NCI-H510A (cell line): ENCODE measurements at regions not wholly inside any gene's neighbourhood (a gene's known extent, or its start where the extent isn't known, plus 50 kb on each side); places are given as distances from the start of the nearest gene placed in this dataset.

Experiments
- DNase-seq: peaks from one replicate; lab custom pipeline; 2025; lab: John Stamatoyannopoulos, UW

DNA sequence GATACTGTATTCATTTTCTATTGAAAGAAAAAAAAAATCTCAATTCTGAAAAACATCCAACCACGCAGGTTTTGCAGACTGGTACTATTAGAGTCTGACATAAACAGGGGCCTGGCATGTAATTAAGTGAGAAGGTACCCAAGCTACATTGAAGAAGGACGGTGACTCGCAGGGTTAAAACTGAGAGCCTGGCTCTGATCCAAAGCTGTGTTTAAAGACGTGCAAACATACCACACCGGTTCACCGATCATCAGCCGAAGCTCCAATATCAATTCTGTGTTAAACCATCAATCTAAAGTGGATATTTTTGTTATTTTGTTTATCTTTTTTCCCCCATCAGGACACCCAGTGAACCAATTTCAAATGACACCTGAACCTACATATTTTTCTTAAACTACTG is 108.1 kb upstream of the DIO3 start:
- DNase-seq = no peak

DNA sequence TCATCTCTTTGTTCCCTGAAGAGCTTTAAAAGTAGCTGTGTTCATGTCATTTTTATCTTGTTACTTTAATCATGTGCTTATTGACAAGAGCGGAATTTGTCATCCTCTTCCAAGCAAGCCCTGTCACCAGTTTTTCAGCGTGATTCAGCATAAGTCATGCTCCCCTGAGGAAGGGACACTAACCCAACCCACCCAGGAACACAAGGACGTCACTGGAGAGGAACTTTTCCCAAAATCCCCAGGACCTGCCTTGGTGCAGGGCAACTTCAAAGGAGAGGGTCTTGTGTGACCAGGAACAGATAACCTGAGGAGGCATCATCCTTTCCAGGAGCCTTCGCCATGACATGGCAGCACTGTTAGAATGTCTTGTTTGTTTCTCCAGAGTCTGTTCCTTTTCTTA is 107.1 kb upstream of the DIO3 start:
- DNase-seq = no peak

DNA sequence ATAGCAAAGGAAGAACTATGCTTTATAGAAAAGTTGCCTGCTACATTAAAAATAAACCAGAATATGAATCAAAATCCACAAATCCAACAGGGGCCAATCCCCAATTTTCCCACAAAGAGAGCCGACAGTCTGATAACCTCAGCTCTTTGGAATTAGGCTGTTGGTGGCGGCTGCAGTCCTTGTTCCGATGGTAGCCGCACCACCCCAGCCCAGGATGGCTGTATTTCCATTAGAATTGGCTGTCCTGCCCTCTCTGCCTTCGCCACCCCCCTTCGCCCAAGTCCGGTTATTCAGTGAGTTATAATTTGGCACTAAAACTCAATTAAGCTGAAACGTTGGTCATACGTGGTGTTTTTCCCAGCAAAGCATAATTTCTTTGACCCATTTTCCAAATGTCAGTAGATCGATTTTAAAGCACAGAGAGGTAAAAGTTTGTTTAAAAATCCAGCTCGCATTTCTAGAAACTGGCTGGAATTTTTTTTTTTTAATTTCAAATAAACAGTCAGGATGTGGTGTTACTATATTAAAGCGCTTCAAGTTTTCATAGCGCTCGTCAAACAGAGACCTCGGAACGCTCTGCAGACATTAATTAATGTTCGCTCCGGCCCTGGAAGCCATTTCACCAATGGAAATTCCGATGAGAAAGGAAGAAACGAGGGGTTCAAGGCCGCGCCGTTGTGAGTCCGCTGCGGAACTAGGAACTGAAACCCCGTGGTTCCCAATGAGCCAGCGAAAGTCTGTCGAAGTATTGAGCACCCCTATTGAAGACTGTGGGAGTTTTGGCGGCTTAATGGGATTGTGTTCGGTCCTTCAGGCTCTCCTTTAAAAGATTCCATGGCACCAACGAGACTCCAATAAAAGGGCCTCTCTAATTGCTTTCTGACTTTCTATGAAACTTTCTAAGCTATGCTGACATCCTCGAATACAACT is 104.8 kb upstream of the DIO3 start:
- no peak for DNase-seq

DNA sequence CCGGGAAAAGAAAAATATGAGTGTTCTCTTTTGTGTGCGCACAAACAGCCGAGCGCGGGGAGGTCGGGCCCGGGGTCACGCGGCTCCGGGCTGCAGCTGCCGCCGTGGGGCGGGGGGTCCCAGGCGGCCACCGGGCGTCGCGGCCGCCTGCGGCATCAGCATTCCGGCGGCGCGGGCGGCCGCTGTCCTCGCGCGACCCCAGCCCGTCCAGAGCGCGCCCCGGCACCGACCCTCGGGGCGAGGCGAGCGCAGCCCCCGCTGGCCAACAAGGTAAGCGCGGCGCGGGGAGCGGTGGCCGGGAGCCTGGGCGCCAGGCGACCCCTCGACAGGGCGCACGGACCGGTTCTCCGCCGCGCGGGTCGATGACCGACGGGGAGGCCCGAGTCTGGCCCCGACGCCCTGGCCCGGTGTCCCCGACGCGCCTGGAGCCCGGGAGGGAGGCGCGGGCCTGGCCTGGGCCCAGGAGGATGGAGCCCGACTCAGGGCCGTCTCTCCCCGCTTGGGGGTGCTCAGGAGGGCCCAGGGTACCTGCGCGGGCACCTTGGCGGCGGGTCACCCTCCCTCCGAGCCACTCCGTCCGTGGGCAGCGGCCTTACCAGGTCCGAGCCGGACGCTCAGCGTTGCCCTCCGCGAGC is 103.9 kb upstream of the DIO3 start:
- no peak for DNase-seq

DNA sequence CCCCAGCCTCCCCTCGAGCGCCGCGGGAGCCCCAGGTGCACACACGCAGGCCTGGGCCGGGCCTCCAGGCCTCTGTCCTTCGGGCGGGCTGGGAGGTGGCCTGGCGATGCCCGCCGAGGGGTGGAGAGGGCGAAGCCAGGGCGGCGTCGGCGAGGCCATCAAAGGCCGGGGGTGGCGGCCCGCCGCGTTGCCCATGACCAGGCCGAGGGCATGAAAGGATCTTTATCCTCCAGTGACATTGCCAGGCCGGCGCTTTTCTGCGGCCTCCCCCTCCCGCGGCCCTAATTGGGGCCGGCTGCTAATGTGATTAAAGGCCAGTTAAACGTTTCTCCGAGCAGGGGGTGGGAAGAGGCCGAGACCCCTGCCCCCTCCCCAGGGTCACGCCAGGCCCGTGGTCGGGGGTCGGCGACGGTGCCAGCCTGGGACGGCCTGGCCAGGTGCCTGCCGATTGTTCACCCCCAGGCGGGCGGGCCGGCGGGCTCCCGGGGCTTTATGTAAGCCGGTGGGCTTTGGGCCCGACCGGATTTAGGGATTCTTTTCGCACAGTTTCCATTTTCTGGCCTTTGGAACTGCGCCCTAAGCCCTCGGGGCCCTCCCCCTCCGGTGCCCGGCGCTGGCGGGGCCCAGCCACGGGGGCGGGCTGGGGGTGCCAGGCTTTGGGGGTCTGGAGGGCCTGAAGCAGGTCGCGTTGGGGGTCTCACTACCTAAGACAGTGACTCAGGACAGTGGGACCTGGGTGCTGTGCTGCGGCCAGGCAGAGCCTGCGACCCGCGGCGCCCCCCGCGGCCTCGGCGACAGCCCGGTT is 103.2 kb upstream of the DIO3 start:
- no peak for DNase-seq

DNA sequence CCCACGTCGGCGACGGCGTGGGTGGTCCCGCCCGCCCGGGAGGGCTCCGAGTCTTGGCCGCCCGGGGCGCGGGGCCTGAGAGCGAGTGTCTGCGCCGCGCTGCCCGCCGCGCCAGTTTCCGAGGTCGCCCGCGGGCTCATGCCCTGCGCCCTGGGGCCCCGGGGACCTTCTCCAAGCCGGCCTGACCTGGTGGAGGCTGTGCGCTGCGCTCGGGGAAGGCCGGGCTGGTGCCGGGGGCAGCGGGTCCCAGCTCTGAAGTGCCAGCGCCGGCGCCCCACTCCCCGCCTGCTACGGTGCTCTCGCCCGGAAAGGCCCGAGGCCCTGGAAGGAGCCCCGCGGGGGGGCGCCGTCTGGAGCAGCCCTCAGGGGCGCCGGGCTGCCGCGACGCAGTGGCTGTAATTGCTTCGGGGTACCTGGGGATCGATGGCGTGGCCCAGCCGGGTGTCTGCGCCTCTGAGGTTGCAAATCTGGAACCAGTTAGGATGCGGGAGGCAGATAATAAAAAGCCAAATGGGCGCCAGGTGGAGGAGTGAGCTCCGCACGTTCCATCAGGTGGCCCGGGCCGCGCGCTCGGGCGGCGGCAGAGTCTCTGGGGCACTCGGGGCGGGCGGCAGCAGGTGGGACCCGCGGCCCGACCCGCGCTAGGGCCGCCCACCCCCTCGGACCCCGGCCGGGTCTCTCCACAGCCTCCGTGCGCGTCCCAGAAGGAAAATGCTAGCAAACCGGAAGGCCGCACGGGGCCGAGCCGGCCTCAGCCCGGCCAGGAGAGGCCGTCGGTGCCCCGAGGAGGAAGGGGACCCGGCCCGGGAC is 102.3 kb upstream of the DIO3 start:
- no peak for DNase-seq

DNA sequence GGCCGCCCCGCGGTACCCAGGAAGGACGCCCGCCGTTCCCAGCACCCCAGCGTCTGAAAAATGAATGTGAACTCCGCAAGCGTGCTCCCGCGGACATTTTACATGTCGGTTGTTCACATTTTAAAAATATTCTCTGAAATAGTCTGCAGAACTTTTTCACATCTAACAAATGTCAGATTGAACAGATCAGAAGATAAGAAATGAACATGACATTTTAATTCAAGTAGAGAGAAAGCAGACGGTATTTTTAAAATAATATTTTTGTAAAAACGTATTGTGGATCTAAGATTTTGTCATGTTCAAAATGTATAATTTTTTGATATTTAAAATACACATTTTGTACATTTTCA is 101.8 kb upstream of the DIO3 start:
- no peak for DNase-seq

DNA sequence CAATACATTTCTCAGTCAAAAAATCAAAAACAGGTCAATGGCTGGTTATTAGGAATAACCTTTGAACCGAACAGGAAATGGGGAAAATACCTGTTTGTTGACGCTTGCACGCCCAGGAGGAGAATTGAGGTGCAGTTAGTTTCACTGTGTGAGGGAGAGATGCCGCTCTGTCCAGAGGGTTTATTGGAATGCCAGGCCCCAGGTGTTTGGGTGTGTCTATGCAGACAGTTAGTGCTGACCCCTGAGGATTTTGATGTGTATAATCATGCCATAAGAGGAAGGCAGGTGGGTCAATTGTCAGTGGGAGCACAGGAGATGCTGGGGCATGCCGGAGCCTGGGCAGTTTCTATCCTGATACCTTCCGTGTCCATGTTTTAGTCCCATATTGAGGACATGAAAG is 100.8 kb upstream of the DIO3 start:
- no peak for DNase-seq

DNA sequence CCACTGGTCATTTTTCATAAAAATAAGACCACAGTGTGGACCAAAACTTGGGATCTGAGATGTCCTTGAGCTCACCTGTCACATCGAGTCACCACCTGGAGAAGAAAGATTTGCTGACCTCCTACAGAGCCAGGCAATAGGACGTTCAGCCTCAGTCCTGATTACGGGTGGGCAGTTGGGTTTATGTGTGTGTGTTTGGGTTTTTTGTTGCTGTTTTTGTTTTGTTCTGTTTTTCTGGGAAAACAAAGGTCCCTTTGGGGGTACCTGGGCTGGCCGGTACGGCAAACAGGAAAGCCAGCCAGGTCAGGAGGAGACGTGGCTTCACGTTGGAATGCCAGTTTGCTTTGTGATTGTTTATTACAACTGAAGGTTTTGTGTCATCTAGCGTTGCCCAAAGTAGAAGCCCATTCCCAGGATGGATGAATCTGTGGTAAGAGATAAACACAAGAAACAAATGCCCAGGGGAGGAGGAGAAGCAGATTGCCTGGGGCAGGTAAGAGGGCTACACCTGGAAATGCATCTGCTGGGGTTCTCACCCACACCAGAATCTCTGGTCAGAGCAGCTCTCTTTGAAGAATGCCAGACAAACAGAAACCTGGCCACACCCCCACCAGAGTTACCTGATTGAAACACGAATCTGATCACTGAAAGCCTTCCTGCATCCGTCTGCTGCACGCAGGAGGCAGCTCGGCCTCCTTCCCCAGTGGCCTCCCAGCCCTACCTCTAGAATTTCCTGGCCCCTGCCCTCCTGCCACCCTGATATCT is 100.1 kb upstream of the DIO3 start:
- DNase-seq = no peak

DNA sequence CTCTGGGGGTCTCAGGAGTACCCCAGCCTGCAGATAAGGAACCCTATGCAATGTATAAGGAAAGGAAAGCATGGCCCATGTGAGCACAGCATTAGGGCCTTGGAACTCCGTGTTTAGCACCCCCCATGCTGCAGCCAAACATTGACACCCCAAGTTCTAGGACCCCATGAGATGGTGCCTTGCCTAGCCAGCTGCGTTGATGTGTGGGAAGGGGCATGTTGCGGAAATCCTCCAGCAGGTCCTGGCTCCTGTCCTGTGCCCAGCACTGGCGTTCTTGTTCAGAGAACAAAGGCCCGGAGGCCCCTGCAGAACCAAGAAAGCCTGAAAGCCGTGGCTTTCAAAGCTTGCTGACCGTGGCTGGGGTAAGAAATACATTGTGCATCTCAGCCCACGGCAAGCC is 99.4 kb upstream of the DIO3 start:
- no peak for DNase-seq

DNA sequence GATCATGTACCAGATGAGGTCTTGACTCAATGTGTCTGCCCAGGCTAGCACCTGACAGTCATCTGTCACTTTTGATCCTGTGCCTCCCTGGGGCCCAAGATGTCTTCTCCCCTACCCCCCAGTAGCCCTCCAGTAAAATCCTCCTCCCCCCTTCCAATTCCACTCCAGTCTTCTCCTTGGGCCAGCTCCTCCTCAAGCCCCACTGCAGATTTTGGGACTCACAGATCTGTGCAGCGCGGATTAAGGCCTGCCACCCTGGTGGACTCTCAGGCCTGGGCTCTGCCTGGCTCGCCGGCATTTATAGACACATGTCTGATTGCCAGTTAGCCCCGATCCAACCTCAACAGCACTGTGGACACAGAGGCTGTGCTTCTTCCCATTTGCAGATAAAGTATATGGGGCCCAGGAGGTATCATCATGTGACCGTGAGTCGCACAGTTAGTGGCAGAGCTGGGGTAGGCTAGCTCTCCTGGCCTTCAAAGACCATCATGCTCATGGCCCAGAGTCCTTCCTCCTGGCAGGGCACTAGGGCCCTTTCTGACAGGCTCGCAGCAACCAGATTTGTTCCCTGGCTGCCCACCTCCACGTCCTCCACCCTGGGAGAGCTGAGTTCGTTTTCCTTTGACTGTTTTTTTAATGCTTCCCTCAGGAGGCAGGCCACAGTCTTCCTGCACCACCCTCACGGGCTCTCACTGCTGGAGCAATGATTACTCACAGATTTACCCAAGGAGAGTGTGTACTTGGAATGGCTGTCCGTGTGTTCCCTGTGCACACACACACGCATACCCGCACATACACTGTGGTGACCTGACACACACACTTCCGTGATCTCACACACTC is 98.3 kb upstream of the DIO3 start:
- no peak for DNase-seq

DNA sequence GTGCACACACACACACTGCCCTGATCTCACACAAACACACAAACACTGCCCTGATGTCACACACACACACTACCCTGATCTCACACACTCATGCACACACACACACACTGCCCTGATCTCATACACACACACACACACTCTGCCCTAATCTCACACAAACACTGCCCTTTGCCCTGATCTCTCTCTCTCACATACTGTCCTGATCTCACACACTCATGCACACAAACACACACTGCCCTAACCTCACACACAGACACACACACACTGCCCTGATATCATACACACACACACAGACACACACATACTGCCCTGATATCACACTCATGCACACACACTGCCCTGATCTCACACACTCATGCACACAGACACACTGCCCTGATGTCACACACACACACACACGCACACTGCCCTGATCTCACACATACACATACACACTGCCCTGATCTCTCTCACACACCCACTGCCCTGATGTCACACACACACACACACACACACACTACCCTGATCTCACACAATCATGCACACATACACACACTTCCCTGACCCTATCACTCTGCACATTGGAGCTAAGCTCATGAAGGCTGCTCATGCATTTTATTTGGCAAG is 97.6 kb upstream of the DIO3 start:
- DNase-seq = no peak

DNA sequence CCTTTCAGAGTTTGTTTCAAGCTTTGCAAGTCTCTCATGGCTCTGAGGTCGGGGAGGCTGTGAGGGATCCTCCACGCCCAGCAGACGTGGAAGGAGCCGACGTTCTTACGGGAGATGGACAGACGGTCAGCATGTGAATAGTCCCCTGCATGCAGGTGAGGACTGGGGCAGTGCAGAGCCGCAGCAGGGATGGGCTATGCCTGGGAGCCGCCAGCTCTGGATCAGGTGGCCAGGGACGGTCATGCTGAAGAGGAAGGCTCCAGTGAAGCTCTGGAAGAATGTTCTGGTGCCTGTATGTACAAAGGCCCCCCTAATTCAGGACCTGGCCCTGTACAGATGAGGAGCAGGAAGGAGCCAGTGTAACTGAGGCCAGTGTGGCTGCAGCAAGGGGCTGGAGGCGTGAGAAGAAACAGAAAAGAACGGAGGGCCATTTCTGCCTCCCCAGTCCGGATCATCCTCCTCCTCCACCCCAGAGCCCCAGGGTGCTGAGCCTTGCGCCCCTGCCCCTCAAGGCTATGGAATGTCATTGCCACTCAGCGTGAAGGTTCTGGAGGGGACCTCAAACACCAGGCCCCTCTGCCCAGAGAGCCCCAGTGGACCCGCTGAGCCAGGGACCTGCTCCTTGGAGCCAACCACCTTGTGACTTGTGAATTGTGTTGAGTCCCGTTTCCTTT is 96.8 kb upstream of the DIO3 start:
- DNase-seq = no peak

DNA sequence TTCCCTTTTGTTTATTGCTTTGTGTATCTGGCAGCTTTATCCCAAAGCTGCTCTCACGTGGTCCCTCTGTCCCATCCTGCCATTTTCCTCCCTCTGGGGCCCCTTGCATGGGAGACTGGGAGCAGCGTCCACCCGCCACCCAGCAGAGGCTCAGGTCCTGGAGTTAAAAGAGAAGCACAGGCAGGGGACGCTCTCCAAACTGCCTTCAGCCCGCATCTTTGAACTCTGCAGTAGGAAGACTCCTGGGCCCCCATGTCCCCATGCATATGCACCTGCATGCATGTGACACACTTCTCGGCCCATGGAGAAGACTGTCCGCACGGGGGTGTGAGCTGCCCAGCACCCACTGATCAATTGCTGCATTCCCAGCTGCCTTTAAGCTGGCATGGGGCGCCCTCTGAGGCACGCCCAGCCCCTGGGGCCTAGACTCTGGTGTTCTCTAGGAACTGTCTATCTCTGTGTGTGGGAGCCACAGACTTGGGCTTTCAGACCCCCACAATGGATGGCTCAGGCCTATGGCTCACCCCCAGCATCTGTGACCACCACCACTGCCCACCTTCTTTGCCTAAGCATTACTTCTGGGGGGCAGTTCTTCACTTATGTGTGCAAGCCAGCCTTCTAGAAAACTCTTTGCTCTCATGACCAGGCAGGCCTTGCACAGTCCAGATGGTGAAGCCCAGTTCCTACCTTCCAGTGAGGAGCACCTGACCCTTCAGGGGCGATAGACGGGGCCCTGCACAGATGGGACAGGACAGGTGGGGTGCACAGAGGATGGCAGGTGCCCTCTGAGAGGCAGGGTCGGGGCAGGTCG is 96.1 kb upstream of the DIO3 start:
- no peak for DNase-seq

DNA sequence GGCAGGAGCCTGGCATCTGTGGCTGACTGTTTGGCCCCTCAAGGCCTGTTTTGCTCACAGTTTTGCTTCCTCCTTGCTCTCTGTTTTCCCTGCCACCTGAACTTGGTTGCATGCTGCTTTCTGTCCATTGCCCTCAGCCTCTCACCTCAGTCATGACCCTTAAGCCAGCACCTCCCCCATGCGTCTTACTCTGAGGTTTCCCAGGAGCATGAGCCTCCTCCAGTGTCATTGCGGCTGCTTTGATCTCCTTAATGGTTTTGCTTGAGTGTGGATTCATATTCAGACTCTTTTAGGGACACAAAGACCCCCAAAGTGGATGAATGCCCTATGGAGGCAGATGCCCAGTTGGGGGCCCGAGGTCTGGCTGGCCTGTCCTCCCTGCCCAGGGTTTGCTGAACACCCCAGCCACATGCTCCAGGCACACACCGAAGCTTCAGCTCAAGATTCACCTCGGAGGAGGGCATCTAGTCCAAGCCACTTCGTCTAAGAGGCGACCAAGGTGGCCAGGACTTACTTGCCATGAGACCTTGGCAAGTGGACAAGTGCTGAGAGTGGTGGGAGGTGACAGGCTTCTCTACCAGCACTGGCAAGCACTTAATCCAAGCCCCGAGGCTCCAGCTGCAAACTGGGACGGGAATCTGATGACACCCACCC is 95.4 kb upstream of the DIO3 start:
- no peak for DNase-seq

DNA sequence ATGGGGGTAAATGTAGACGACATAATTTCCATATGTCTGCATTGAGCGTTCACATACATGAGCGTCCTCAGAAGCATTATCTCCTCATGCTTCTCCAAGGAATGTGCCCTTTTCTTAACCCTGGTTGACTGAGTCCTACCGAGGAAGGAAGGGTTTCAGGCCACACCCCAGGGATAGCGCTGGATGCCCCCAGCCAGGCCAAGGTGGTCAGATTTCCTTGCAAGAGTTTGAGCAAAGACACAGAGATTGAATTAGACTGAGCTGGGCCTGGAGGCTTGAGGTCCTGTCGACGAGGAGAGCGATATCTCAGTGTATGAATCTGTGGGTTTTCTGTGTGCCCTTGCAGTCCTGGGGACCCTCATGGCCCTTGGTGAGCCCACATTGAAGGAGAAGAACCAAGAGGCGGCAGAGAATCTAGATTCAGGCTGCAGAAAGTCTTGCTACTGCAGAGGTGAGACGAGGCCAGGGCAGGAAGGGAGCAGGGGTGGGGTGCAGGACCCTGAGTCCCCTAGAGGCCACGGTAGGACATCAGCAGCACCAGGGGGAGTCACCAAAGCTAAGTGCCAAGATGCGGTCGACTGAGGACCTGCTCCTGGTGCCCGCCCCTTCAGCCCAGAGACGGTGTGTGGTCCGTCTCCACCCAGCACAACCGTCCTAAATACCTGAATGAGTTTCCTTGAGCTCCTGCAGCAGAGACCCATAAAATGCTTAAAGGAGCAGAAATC is 94.7 kb upstream of the DIO3 start:
- no peak for DNase-seq

DNA sequence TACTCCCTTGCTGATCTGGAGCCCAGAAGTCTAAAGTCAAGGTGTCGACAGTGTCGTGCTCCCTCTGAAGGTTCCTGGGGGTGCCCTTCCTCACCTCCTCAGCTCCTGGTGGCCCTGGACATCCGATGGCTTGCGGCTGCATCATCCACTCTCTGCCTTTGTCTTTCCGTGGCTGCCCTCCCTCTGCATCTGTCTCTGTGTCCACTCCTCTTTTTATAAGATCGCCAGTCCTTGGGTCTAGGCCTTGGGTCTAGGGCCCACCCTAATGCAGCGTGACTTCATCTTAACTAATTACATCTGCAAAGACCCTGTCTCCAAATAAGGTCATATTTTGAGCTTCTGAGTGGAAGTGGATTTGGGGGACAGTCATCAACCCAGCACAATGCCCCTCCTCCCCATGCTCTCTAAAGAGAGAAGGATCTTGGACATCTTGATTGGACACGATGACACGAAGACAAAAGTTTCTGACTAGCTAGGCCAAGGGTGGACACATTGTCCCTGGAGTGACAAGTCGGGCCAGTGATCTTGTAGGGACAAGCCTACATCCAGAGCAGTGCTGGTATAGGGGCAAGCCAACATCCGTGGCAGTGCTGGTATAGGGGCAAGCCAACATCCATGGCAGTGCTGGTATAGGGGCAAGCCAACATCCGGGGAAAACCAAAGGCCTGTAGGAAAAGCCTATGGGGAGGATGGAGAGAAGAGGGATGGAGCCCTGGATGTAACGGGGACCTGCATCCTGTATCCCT is 93.9 kb upstream of the DIO3 start:
- DNase-seq = no peak
